ENCODE measurements at regions not wholly inside any gene's neighbourhood (a gene's known extent, or its start where the extent isn't known, plus 50 kb on each side); places are given as distances from the start of the nearest gene placed in this dataset.

DNA sequence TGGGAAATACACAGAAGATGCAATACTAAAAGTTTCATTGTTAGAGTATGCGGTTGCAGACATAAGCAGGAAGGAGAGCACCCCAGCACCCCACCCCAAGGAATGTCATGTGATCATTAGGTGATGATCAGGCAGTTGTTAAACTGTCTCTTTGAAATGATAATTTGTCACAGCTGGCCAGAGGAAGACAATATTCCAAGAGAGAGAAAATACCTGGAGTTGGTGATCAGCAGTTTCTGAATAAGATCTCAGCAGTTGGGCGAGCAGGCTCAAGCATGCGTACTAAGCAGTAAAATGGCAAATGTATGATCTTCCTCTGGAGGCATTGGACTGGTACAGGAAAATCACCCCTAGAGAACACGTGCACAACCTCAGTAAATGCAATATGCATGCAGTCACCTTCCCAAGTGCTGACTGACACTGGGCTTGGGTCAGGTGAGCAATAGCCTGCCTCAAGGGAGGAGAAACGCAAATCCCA is 250.1 kb upstream of the MBL2 start:
- ChIA-PET CTCF (no interaction called here), POLR2A (no interaction called here)
- no peak overlapping the region for H3K27ac Mint-ChIP-seq

DNA sequence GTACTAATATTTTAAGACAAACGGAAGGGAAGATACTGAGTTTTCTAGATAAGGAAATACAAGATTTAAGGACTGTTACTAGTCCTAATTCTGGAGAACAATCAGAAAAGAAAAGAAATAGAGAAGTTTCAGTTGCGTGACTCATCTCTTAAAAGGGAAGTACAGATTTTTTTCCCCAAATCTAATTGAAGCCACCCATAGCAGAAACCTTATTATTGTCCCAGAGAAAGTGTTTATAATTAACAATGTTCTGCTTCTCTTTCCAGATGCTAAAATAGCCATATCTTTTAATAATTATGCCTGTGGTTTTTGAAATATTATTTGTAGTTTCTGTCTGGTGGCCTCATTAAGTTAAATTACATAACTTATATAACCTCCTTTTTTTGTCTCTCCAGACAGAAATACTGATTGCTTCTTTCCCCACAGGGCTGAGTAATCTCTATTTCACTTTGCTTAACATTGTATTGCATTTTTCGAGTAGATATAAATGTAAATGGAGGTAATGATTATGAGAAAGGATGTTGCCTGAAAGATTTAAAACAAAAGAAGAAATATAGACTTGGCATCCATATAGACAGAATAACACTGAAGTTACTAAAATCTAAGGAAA is 240.7 kb upstream of the MBL2 start:
- H3K27ac ChIP-seq (ENCODE audit: low read depth in 1 of 2, low read length in 2 of 2) = no peak overlapping the region
- H3K9me3 Mint-ChIP-seq = no peaks in the 10 kb centered on the region
- H3K4me3 ChIP-seq (ENCODE audit: low read length) = no peak overlapping the region

More for the DNA sequence above, 250.1 kb upstream of the MBL2 start:
- intact Hi-C loops (cut with DNase I, micrococcal nuclease) = no loop called here
- Histone ChIP-seq H3K27me3 (ENCODE audit: control insufficient read depth in 1 of 2, insufficient read depth in 2 of 2, low read length in 2 of 2) (no peaks in the 10 kb centered on the region), H3K4me1 (ENCODE audit: insufficient read depth, low read length) (no peaks in the 10 kb centered on the region), H3K4me3 (ENCODE audit: low read length) (no peak overlapping the region), H3K36me3 (ENCODE audit: insufficient read depth, low read length) (no peaks in the 10 kb centered on the region), H3K9me3 (ENCODE audit: control insufficient read depth in 1 of 2, insufficient read depth in 1 of 2, low read length in 2 of 2) (no peaks in the 10 kb centered on the region), H3K27ac (ENCODE audit: low read depth in 1 of 2, low read length in 2 of 2) (no peak overlapping the region)
- Mint-ChIP-seq H3K9me3 (no peaks in the 10 kb centered on the region), H3K4me1 (ENCODE audit: low read depth) (no peaks in the 10 kb centered on the region), H3K27me3 (no peaks in the 10 kb centered on the region), H3K36me3 (ENCODE audit: low read depth) (no peaks in the 10 kb centered on the region), H3K4me3 (no peak overlapping the region)
- TF ChIP-seq, protein P1, sequence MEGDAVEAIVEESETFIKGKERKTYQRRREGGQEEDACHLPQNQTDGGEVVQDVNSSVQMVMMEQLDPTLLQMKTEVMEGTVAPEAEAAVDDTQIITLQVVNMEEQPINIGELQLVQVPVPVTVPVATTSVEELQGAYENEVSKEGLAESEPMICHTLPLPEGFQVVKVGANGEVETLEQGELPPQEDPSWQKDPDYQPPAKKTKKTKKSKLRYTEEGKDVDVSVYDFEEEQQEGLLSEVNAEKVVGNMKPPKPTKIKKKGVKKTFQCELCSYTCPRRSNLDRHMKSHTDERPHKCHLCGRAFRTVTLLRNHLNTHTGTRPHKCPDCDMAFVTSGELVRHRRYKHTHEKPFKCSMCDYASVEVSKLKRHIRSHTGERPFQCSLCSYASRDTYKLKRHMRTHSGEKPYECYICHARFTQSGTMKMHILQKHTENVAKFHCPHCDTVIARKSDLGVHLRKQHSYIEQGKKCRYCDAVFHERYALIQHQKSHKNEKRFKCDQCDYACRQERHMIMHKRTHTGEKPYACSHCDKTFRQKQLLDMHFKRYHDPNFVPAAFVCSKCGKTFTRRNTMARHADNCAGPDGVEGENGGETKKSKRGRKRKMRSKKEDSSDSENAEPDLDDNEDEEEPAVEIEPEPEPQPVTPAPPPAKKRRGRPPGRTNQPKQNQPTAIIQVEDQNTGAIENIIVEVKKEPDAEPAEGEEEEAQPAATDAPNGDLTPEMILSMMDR (IDR thresholded peaks at IDR 0.05) = no peak
- DNase-seq (no peak), ATAC-seq (ENCODE audit: poor library complexity) (no peak)

DNA sequence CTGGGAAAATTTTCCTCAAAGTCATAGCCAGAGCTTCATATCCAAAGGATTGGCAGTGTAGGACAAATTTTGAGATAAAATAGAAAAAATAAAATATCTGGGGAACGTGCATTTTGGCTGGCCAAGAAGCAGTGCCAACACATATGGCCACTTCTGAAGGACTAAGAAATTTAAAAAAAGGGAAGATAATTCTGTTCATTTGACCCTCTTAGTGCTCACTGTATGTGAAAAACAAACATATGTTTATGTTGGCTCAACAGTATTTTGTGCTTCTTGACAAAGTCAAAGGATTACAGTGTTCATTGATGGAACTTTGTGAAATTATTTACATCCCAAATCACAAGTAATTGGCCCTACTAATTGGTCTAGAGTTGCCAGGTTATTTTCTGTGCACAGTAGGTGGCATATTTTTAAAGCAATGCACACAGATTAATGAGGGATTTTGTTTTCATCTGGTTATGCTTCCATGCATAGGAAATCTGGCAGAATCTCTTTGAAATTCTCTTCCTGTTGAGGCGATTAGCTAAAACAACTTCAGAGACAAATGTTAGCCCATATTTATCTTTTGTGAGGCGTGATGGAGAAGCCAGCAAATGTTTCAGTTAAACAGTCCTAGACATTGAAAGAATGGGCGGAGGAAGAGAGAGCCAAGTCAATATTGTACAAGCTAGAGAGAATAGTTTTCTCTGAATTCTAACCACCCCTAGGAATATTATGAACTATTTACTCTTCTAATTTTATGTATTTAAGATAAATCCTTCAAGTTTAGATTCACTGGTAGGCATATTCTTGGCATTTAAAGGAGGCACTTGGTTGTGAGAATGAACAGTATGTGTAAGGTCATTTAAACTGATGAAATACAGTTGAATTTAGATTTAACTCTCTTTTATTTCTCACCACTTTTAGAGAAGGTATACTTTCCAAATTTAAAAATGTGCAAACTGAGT is 237.7 kb upstream of the MBL2 start:
- H3K9me3 Mint-ChIP-seq = no peaks in the 10 kb centered on the region

More for the DNA sequence above, 240.7 kb upstream of the MBL2 start:
- H3K27me3 Mint-ChIP-seq = no peaks in the 10 kb centered on the region
- Histone ChIP-seq H3K27me3 (ENCODE audit: control insufficient read depth in 1 of 2, insufficient read depth in 2 of 2, low read length in 2 of 2) (no peaks in the 10 kb centered on the region), H3K9me3 (ENCODE audit: control insufficient read depth in 1 of 2, insufficient read depth in 1 of 2, low read length in 2 of 2) (peaks cover 0 to 4% of the 10 kb centered on the region in 2 experiments), H3K4me1 (ENCODE audit: insufficient read depth, low read length) (no peaks in the 10 kb centered on the region), H3K36me3 (ENCODE audit: insufficient read depth, low read length) (no peaks in the 10 kb centered on the region)
- TF ChIP-seq, protein P1 (IDR thresholded peaks at IDR 0.05) = no peak
- DNase-seq (peak in 2 of 14 experiments; percentile 10 to 13), ATAC-seq (ENCODE audit: poor library complexity) (no peak)
- ChIA-PET POLR2A (no interaction called here), CTCF (no interaction called here)
- intact Hi-C loops (cut with DNase I, micrococcal nuclease) = no loop called here
- H3K27ac Mint-ChIP-seq = no peak overlapping the region
- no peaks in the 10 kb centered on the region for H3K36me3 Mint-ChIP-seq (ENCODE audit: low read depth)
- H3K4me3 Mint-ChIP-seq = no peak overlapping the region
- H3K4me1 Mint-ChIP-seq (ENCODE audit: low read depth) = no peaks in the 10 kb centered on the region

More for the DNA sequence above, 237.7 kb upstream of the MBL2 start:
- Histone ChIP-seq H3K27ac (ENCODE audit: low read depth in 1 of 2, low read length in 2 of 2) (no peak overlapping the region), H3K4me3 (ENCODE audit: low read length) (no peak overlapping the region), H3K36me3 (ENCODE audit: insufficient read depth, low read length) (no peaks in the 10 kb centered on the region), H3K27me3 (ENCODE audit: control insufficient read depth in 1 of 2, insufficient read depth in 2 of 2, low read length in 2 of 2) (no peaks in the 10 kb centered on the region), H3K4me1 (ENCODE audit: insufficient read depth, low read length) (no peaks in the 10 kb centered on the region), H3K9me3 (ENCODE audit: control insufficient read depth in 1 of 2, insufficient read depth in 1 of 2, low read length in 2 of 2) (peaks cover 0 to 8% of the 10 kb centered on the region in 2 experiments)
- ChIA-PET POLR2A (no interaction called here), CTCF (no interaction called here)
- no peak overlapping the region for H3K4me3 Mint-ChIP-seq
- TF ChIP-seq, protein P1 (IDR thresholded peaks at IDR 0.05) = no peak
- intact Hi-C loops (cut with DNase I, micrococcal nuclease) = no loop called here
- no peak for ATAC-seq (ENCODE audit: poor library complexity)
- DNase-seq = no peak
- no peaks in the 10 kb centered on the region for H3K36me3 Mint-ChIP-seq (ENCODE audit: low read depth)
- H3K27ac Mint-ChIP-seq = no peak overlapping the region
- H3K27me3 Mint-ChIP-seq = no peaks in the 10 kb centered on the region
- no peaks in the 10 kb centered on the region for H3K4me1 Mint-ChIP-seq (ENCODE audit: low read depth)
